H1 (cell line): ENCODE measurements at regions not wholly inside any gene's neighbourhood (a gene's known extent, or its start where the extent isn't known, plus 50 kb on each side); places are given as distances from the start of the nearest gene placed in this dataset.

Source experiments
- CTCF ChIP-seq, 3 experiments: IDR thresholded peaks; 1 replicate in 2 of 3; 2 replicates in 1 of 3; pipeline versions ENCODE4 v1.5.1 to v1.6.1; 2011; ENCODE audit warnings: low read length in 3 of 3, mild to moderate bottlenecking in 3 of 3, inconsistent platforms in 2 of 3, low read depth in 1 of 3, moderate library complexity in 1 of 3; ENCODE audit not compliant: insufficient read depth in 1 of 3; ENCODE audit errors: control extremely low read depth in 1 of 3
- EP300 ChIP-seq, 2 experiments: IDR thresholded peaks; 1 replicate in 1 of 2; 2 replicates in 1 of 2; pipeline ENCODE4 v1.6.1; 2011 to 2012; ENCODE audit warnings: low read depth in 2 of 2, low read length in 2 of 2, mild to moderate bottlenecking in 2 of 2, borderline replicate concordance in 1 of 2, inconsistent platforms in 1 of 2, moderate library complexity in 1 of 2
- GABPA ChIP-seq: IDR thresholded peaks from 2 replicates; pipeline ENCODE4 v1.6.1; 2011; ENCODE audit warnings: mild to moderate bottlenecking, low read length, moderate library complexity, borderline replicate concordance; ENCODE audit not compliant: insufficient read depth
- JUND ChIP-seq: IDR thresholded peaks from 2 replicates; pipeline ENCODE4 v1.6.1; 2011; ENCODE audit warnings: mild to moderate bottlenecking, improper control_type of control experiment, low read length
- MAFK ChIP-seq: IDR thresholded peaks from 2 replicates; pipeline ENCODE4 v1.6.1; 2012; ENCODE audit warnings: low read depth, mild to moderate bottlenecking, improper control_type of control experiment, low read length
- MAX ChIP-seq: IDR thresholded peaks from 2 replicates; pipeline ENCODE4 v1.6.1; 2012; ENCODE audit warnings: inconsistent platforms
- POLR2A ChIP-seq, 2 experiments: IDR thresholded peaks; 1 replicate in 1 of 2; 2 replicates in 1 of 2; pipeline ENCODE4 v1.6.1; 2011; ENCODE audit warnings: low read depth in 2 of 2, low read length in 2 of 2, mild to moderate bottlenecking in 2 of 2; ENCODE audit errors: control extremely low read depth in 1 of 2
- RFX5 ChIP-seq: IDR thresholded peaks from 2 replicates; pipeline ENCODE4 v1.6.1; 2011; ENCODE audit warnings: low read depth, low read length, improper control_type of control experiment, borderline replicate concordance
- SAP30 ChIP-seq: fragments of 300-600 bp; sonication (generic); IDR thresholded peaks from 2 replicates; pipeline ENCODE4 v1.7.1; 2012; ENCODE audit warnings: low read length, moderate library complexity, mild to moderate bottlenecking, inconsistent platforms; ENCODE audit not compliant: insufficient read depth, insufficient replicate concordance
- SRF ChIP-seq: IDR thresholded peaks from 2 replicates; pipeline ENCODE4 v1.6.1; 2011; ENCODE audit warnings: mild to moderate bottlenecking, low read depth, low read length, moderate library complexity
- SUZ12 ChIP-seq: fragments of 200-600 bp; sonication (generic); IDR thresholded peaks from 2 replicates; pipeline ENCODE4 v1.6.1; 2012; ENCODE audit warnings: mild to moderate bottlenecking, inconsistent platforms, low read length, moderate library complexity, mixed read lengths
- TBP ChIP-seq: IDR thresholded peaks from 2 replicates; pipeline ENCODE4 v1.6.1; 2011; ENCODE audit warnings: low read depth, low read length, improper control_type of control experiment
- TF ChIP-seq, protein P1 (sequence below): IDR thresholded peaks from 2 replicates; pipeline ENCODE4 v1.6.1; 2011; ENCODE audit warnings: low read depth, mild to moderate bottlenecking, low read length; ENCODE audit not compliant: insufficient read depth

DNA sequence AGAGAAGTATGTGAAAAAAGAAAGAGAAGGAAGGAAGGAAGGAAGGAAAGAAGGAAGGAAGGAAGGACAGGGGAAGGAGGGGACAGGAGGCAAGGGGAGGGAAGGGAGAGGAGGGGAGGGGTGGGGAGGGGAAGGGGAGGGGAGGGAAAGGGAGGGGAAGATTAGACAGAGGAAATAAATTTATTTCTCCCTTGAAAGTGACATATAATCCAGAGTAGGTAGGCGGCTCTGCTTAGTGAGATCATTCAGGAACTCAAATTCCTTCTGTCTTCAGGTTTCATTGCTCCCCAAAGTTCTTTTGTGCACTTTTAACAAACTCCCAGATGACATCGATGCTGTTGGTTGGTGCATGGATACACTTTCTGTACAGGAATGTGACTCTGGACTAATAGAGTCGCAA lies 594.7 kb upstream of the STEAP1 start:
- TF ChIP-seq RFX5 (no peak), SUZ12 (no peak), GABPA (no peak), POLR2A (IDR thresholded peaks at IDR 0.05; ENCODE audit: control extremely low read depth in 1 of 2, low read depth in 2 of 2, low read length in 2 of 2) (no peak), CTCF (IDR thresholded peaks at IDR 0.05; ENCODE audit: control extremely low read depth in 1 of 3, insufficient read depth in 1 of 3, low read depth in 1 of 3, low read length in 3 of 3) (no peak), MAFK (no peak), TBP (no peak), MAX (no peak), JUND (no peak), SAP30 (no peak), SRF (no peak), EP300 (IDR thresholded peaks at IDR 0.05; ENCODE audit: borderline replicate concordance in 1 of 2, low read depth in 2 of 2, low read length in 2 of 2) (no peak)
- TF ChIP-seq, protein P1, sequence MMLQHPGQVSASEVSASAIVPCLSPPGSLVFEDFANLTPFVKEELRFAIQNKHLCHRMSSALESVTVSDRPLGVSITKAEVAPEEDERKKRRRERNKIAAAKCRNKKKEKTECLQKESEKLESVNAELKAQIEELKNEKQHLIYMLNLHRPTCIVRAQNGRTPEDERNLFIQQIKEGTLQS: no peak
